SK-N-SH (cell line): ENCODE measurements at regions not wholly inside any gene's neighbourhood (a gene's known extent, or its start where the extent isn't known, plus 50 kb on each side); places are given as distances from the start of the nearest gene placed in this dataset.

ENCODE experiments used
- CTCF ChIA-PET: fragments of 300-600, 350-600 bp; formaldehyde crosslinking; extraction: SDS; loops from one replicate; lab custom pipeline; 2021; lab: Yijun Ruan, JAX
- POLR2A ChIA-PET: fragments of 350-600 bp; sonication (Branson Sonifier 250); formaldehyde crosslinking; extraction: SDS; loops from one replicate; lab custom pipeline; 2020; ENCODE audit warnings: antibody characterized with exemption, inconsistent platforms; lab: Yijun Ruan, JAX
- DNase-seq: peaks from one replicate; pipeline ENCODE4 v3.0.0; 2012
- H2AFZ ChIP-seq: fragments of 200-600 bp; sonication (generic); 2 replicates; pipeline ENCODE4 v1.8.1; 2016; ENCODE audit warnings: antibody characterized with exemption, mild to moderate bottlenecking, low read depth
- H3F3A ChIP-seq: fragments of 200-600 bp; sonication (generic); replicated peaks from 2 replicates; pipeline ENCODE3; 2016; ENCODE audit warnings: antibody characterized with exemption, mild to moderate bottlenecking; ENCODE audit not compliant: insufficient read depth
- H3K27ac ChIP-seq, 2 experiments: fragments of 200-500 bp in 1 of 2; fragments of 200-600 bp in 1 of 2; sonication (Bioruptor generic) in 1 of 2; sonication (generic), shearing (Covaris generic) in 1 of 2; 2 replicates each; pipeline versions ENCODE4 v1.5.1 to v1.6.1; 2014 to 2016; ENCODE audit warnings: low read depth in 2 of 2, inconsistent platforms in 1 of 2, low read length in 1 of 2, mild to moderate bottlenecking in 1 of 2, mixed read lengths in 1 of 2
- H3K27me3 ChIP-seq: fragments of 200-600 bp; sonication (generic), shearing (Covaris generic); 2 replicates; pipeline ENCODE4 v1.6.1; 2016; ENCODE audit warnings: mixed run types; ENCODE audit not compliant: insufficient read depth
- H3K36me3 ChIP-seq, 2 experiments: fragments of 200-500 bp in 1 of 2; fragments of 200-600 bp in 1 of 2; sonication (Bioruptor generic) in 1 of 2; sonication (generic) in 1 of 2; replicated peaks in 1 of 2; 2 replicates each; pipeline versions ENCODE3 to v1.5.1; 2014 to 2016; ENCODE audit warnings: low read length in 1 of 2, mild to moderate bottlenecking in 1 of 2; ENCODE audit not compliant: insufficient read depth in 2 of 2, control insufficient read depth in 1 of 2
- H3K4me1 ChIP-seq, 2 experiments: fragments of 200-500 bp in 1 of 2; fragments of 200-600 bp in 1 of 2; sonication (Bioruptor generic) in 1 of 2; sonication (generic), shearing (Covaris generic) in 1 of 2; 2 replicates each; pipeline versions ENCODE4 v1.5.1 to v1.6.1; 2014 to 2016; ENCODE audit warnings: low read depth in 1 of 2, low read length in 1 of 2, mixed run types in 1 of 2; ENCODE audit not compliant: insufficient read depth in 2 of 2, control insufficient read depth in 1 of 2
- H3K4me2 ChIP-seq: fragments of 200-600 bp; sonication (generic), shearing (Covaris generic); 2 replicates; pipeline ENCODE4 v1.6.1; 2017; ENCODE audit warnings: mixed run types
- H3K4me3 ChIP-seq, 2 experiments: fragments of 200-500 bp in 1 of 2; fragments of 200-600 bp in 1 of 2; sonication (Bioruptor generic) in 1 of 2; sonication (generic), shearing (Covaris generic) in 1 of 2; 2 replicates each; pipeline versions ENCODE4 v1.5.1 to v1.8.1; 2014 to 2016; ENCODE audit warnings: low read depth in 2 of 2, inconsistent platforms in 1 of 2, low read length in 1 of 2, mild to moderate bottlenecking in 1 of 2, mixed read lengths in 1 of 2, moderate library complexity in 1 of 2
- H3K79me2 ChIP-seq: fragments of 200-600 bp; sonication (generic); 2 replicates; pipeline ENCODE4 v1.8.1; 2017; ENCODE audit warnings: mild to moderate bottlenecking; ENCODE audit not compliant: insufficient read depth
- H3K9ac ChIP-seq: fragments of 200-600 bp; sonication (generic); 2 replicates; pipeline ENCODE4 v1.6.1; 2017; ENCODE audit warnings: mixed run types
- H3K9me2 ChIP-seq: fragments of 200-600 bp; sonication (generic); 2 replicates; pipeline ENCODE4 v1.6.1; 2017; ENCODE audit warnings: mixed run types
- H3K9me3 ChIP-seq: fragments of 200-600 bp; sonication (generic); 2 replicates; pipeline ENCODE4 v1.6.1; 2017; ENCODE audit warnings: mixed run types, mild to moderate bottlenecking, moderate library complexity
- H4K20me1 ChIP-seq: fragments of 200-600 bp; sonication (generic); 2 replicates; pipeline ENCODE4 v1.6.1; 2017; ENCODE audit warnings: mild to moderate bottlenecking, mixed run types; ENCODE audit not compliant: insufficient read depth
- CHD2 ChIP-seq: fragments of 150-350 bp; IDR thresholded peaks from 2 replicates; pipeline ENCODE4 v1.6.1; 2018; ENCODE audit warnings: low read length; ENCODE audit not compliant: partially characterized antibody
- CTCF ChIP-seq: fragments of 200-600 bp; sonication (generic); IDR thresholded peaks from 2 replicates; pipeline ENCODE4 v1.6.1; 2017; ENCODE audit warnings: antibody characterized with exemption, mild to moderate bottlenecking, moderate library complexity
- EP300 ChIP-seq, 2 experiments: IDR thresholded peaks; 2 replicates each; pipeline versions ENCODE4 v1.4.0 to v1.6.1; 2012; ENCODE audit warnings: borderline replicate concordance in 1 of 2, low read depth in 1 of 2, low read length in 1 of 2
- GATA2 ChIP-seq: sonication (generic); formaldehyde crosslinking; IDR thresholded peaks from 2 replicates; pipeline ENCODE4 v1.5.0; 2020; ENCODE audit warnings: mild to moderate bottlenecking, missing genetic modification reagents
- NFIC ChIP-seq: IDR thresholded peaks from 2 replicates; pipeline ENCODE4 v1.4.0; 2012; ENCODE audit warnings: borderline replicate concordance
- NRF1 ChIP-seq: IDR thresholded peaks from 2 replicates; pipeline ENCODE4 v1.6.1; 2012; ENCODE audit warnings: low read depth, mild to moderate bottlenecking, low read length
- RXRA ChIP-seq: IDR thresholded peaks from 2 replicates; pipeline ENCODE4 v1.4.0; 2012; ENCODE audit warnings: low read depth, mild to moderate bottlenecking, borderline replicate concordance
- SMC3 ChIP-seq: IDR thresholded peaks from 2 replicates; pipeline ENCODE4 v1.6.1; 2012; ENCODE audit warnings: low read depth, low read length, improper control_type of control experiment
- TCF12 ChIP-seq: IDR thresholded peaks from 2 replicates; pipeline ENCODE4 v1.4.0; 2012
- TEAD4 ChIP-seq: IDR thresholded peaks from 2 replicates; pipeline ENCODE4 v1.4.0; 2012; ENCODE audit warnings: mild to moderate bottlenecking, borderline replicate concordance; ENCODE audit not compliant: insufficient read depth
- WGBS: methylation state at CpG from one replicate; pipeline ENCODE4 v1.1.6; 2017; ENCODE audit warnings: low lambda C conversion rate; 5-methylcytosine and 5-hydroxymethylcytosine counted together
- TF ChIP-seq, protein P1 (sequence below): IDR thresholded peaks from 2 replicates; pipeline ENCODE4; 2012
- TF ChIP-seq, protein P2 (sequence below): IDR thresholded peaks from 2 replicates; pipeline ENCODE4 v1.4.0; 2012; ENCODE audit warnings: low read depth, borderline replicate concordance

DNA sequence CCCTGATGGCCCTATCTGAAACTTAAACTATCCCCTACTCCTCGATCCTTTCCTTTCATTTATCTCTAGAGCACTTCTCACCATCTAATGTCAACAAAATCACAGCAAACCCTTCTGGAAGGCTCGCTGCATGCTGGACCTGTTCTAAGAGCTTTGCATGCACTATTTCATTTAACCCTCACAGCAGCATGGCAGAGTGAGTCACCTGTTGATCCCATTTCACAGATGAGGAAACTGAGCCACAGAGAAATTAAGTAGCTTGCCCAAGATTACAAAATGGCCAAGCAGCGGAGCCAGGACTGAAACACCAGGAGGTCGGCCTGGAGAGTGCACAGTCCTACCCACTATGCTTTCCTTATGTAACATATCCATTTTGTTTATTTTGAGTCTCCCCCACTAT, 93.1 kb downstream of the ZNF622 start:
- CTCF ChIA-PET, result no interaction called here

GRCh38 chr5:16366491-16366890, 99.1 kb downstream of the ZNF622 start:
- no peaks in the 10 kb centered on the region for H3K4me1 ChIP-seq

More for the DNA sequence above, 93.1 kb downstream of the ZNF622 start:
- H3K36me3 ChIP-seq, result no peaks in the 10 kb centered on the region
- H3K9me2 ChIP-seq, result no peaks in the 10 kb centered on the region
- no peak overlapping the region for H3K9ac ChIP-seq
- H3K27ac ChIP-seq, result no peak overlapping the region
- no peak overlapping the region for H3K4me2 ChIP-seq
- no peak overlapping the region for H3K4me3 ChIP-seq
- TF ChIP-seq EP300 (IDR thresholded peaks at IDR 0.05; ENCODE audit: borderline replicate concordance in 1 of 2, low read depth in 1 of 2, low read length in 1 of 2) (no peak), TCF12 (no peak), SMC3 (no peak), CHD2 (no peak), RXRA (no peak), NRF1 (no peak), CTCF (no peak), NFIC (no peak), GATA2 (no peak)
- TF ChIP-seq, protein P1, sequence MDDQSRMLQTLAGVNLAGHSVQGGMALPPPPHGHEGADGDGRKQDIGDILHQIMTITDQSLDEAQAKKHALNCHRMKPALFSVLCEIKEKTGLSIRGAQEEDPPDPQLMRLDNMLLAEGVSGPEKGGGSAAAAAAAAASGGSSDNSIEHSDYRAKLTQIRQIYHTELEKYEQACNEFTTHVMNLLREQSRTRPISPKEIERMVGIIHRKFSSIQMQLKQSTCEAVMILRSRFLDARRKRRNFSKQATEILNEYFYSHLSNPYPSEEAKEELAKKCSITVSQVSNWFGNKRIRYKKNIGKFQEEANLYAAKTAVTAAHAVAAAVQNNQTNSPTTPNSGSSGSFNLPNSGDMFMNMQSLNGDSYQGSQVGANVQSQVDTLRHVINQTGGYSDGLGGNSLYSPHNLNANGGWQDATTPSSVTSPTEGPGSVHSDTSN, result no peak
- TF ChIP-seq, protein P2, sequence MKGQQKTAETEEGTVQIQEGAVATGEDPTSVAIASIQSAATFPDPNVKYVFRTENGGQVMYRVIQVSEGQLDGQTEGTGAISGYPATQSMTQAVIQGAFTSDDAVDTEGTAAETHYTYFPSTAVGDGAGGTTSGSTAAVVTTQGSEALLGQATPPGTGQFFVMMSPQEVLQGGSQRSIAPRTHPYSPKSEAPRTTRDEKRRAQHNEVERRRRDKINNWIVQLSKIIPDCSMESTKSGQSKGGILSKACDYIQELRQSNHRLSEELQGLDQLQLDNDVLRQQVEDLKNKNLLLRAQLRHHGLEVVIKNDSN, result no peak
- H3K9me3 ChIP-seq, result no peaks in the 10 kb centered on the region
- no peak for DNase-seq
- no peaks in the 10 kb centered on the region for H3K4me1 ChIP-seq
- no peaks in the 10 kb centered on the region for H3F3A ChIP-seq
- 41% methylated on average over 4 of the region's 4 CpGs for WGBS
- H3K79me2 ChIP-seq, result no peaks in the 10 kb centered on the region
- H4K20me1 ChIP-seq, result no peaks in the 10 kb centered on the region
- no peak overlapping the region for H2AFZ ChIP-seq
- POLR2A ChIA-PET, result no interaction called here
- no peaks in the 10 kb centered on the region for H3K27me3 ChIP-seq

More at GRCh38 chr5:16366491-16366890, 99.1 kb downstream of the ZNF622 start:
- no peak overlapping the region for H3K9ac ChIP-seq
- ChIA-PET POLR2A (no interaction called here), CTCF (interaction anchor here (1.3 kb wide), 1 partner anchor 18 kb away, joined by 3 read pairs; no protein-coding TSS in a partner anchor)
- no peaks in the 10 kb centered on the region for H3F3A ChIP-seq
- TF ChIP-seq TEAD4, result no peak
- TF ChIP-seq RXRA, result no peak
- no peak for TF ChIP-seq NRF1
- TF ChIP-seq, all 33 proteins: peak for 0
- DNase-seq, result no peak
- Histone ChIP-seq H3K9me3 (no peaks in the 10 kb centered on the region), H3K79me2 (no peaks in the 10 kb centered on the region), H4K20me1 (no peaks in the 10 kb centered on the region), H3K4me3 (no peak overlapping the region), H3K27me3 (no peaks in the 10 kb centered on the region; the same call in 1 of the 2 replicates), H3K9me2 (no peaks in the 10 kb centered on the region), H3K27ac (no peak overlapping the region), H3K4me2 (no peak overlapping the region), H2AFZ (no peak overlapping the region), H3K36me3 (no peaks in the 10 kb centered on the region)
- 21% methylated on average over 2 of the region's 2 CpGs for WGBS
